ENCODE measurements at regions not wholly inside any gene's neighbourhood (a gene's known extent, or its start where the extent isn't known, plus 50 kb on each side); places are given as distances from the start of the nearest gene placed in this dataset.

DNA sequence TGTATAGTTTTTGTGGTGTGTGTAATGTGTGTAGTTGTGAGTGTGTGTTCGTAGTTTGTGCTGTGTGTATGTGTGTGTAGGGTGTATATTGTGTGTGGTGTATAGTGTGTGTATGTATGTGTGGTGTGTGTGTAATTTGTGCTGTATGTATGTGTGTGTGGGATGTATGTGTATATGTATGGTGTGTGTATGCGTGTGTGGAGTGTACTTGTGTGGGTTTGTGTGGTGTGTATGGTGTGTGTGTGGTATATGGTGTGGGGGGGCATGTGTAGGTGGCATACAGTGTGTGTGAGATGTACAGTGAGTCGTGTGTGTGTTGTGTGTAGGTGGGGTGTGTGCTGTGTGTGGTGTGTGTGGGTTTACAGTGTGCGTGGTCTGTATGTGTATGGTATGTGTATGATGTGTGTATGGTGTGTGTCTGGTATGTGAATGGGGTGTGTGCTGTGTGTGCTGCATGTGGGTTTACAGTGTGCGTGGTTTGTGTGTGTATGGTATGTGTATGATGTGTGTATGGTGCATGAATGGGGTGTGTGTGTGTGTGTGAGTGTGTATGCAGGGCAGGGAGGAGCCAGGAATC lies 125.2 kb downstream of the GADD45G start:
- no peak for DNase-seq

DNA sequence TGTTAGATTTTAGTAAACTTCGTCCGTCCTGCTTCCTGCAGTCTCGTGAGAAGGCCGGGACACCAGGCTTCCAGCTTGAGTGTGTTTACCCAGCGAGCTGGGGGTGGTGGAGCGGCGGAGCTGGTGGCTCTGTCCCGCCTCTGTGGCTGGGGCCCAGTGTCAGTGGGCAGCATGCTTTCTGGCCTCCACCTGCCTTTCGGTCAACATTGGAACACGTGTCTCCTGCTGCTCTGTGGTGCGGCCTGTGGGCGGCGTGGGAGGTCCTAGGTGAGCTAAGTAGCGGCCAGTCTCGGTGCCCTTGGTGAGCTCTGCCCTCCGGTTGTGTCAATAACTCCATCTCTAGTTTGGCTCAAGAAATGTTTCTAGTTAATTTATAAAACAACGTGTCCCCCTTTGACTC lies 125.9 kb downstream of the GADD45G start:
- no peak for DNase-seq

DNA sequence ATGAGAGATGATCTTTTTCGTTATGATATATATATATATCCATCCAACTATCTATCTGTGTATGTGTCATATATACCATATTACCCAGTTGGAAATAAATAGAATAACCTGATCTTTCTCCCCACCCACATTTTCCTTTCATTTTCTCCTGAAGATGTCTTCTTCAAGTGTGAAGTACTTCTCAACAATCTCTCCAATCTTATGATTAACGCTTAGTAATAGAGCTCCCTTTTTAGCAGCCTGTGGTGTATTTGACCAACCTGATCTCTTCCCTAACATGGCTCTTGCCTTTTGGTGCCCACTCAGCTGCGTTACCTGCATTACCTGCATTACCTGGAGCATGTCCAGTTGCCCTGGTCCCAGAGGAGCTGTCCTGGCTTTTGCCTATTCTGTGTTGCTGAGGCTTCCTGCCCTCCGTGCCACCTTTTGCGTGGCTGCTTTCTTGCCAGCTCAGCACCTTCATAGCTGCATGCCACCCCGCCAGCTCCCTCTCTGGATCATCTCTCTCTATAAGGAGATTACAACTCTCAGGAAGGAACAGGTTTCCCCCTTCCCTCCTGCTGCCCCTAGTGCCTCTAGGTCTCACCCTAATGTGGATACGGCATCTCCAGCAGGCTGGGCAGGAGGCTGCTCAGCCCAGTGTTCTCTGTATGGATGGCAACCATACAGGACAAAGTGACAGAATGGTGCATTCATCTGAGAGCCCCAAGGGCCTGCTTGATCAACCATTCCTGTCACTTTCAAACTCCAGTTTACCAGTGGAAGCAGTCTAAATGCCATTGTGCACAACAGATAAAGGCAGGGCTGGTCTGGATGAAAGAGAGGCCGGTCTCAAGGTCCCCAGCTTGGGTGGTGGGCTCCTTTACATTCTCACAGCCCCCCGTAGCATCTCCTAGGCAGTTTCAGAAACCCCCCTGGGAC lies 126.7 kb downstream of the GADD45G start:
- DNase-seq: no peak

DNA sequence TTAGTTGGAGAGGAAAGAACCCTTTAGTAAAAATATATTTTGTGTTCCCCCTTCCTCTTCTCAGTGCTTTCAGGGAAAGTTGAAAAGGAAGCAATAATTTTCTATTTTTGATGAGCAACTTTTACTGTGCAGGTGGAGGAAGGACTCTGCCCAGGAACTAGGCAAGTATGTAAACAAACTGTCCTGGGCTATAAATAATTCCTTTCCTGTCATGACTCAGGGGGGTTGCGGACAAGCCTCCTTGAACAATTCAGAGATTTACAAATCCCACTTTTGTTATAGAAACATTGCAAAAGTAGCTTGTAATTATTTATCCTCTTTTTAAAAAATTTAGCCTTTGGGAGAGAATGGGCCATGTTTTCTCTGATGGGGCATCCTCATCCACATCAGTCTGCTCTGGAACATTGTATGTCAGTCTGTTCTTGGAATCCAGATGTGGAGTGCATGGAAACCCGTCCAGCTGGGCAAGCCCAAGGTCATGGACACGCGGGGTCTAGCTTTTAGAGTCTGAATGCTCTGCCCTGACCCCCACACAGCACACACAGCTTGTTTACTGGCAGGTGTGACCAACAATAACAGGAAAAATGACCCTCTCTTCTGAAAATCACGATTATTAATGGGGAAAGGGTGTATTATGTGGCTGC lies 127.6 kb downstream of the GADD45G start:
- no peak for DNase-seq

DNA sequence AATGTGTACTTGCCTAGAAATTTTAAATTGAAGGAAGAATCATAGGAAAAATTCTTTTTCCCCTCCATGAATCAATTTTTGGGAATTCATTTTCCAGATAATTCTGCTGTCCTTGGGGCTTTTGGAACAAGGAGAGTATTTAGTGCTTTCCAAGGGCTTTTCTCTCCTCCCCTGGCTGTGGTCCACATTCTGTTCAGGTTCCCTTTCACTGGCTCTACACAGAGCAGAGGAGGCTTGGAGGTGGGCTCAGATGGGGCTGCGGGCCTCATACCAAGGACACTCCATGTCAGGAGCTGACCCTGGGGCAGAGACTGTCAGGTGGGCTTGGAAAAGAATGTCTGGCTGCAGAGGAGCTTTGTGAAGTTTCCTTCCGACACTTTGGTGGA lies 128.1 kb downstream of the GADD45G start:
- no peak for DNase-seq

DNA sequence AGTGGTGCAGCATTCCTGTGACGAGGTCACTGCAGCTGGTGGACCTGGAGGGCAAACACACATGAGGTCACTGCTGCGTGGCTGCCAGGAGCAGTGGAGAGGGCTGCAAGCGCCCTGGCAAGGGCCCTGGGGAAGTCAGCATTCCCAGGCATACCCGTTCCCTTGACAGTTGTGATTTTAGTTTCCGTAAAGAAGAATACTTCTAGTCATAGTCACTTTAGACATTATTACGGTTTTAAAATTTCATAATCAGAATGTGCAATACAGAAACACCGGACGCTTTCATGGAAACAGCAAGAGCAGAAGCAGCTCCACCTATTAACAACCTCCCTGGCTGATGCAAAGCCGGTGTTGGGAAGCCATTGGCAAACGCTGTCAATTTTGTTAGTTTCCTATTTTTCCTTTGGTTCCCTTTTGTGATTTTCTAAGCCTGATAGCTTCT lies 129.8 kb downstream of the GADD45G start:
- no peak for DNase-seq

DNA sequence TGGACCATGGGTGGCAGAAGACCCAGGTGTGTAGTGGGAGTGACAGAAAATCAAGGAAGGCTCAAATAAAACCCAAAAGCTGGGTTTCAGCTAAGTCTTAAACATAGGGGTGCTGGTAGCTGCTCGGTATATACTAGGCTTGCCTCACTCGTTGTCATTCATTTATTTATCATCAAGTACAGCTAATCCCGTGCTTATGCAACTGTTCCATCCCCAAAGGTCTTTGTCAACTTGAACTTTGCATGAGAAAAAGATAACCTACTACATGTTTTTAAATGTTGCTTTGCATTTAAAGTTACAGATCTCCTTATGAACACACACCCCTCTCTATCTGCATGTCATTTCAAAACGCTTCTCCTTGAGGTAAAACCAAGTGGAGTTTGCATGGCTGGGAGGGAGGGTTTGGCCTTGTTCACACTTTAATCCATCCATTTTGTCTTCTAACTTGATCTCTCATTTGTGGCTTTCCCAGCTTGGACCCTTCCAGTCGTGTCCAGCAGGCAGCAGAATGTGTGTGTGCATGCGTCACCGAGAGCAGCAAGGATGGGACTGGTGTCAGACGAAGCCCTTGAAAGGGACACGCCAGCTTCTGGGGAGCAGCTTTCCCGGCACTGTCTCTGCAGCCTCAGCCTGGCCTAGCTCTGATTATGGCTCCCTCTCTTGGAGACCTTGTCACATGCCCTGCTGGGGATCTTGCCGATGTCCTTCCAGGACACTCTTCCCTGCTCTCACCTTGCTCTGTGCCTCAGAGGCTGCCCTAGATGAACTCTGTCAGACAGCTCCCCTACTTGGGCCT lies 133.5 kb downstream of the GADD45G start:
- DNase-seq: no peak

DNA sequence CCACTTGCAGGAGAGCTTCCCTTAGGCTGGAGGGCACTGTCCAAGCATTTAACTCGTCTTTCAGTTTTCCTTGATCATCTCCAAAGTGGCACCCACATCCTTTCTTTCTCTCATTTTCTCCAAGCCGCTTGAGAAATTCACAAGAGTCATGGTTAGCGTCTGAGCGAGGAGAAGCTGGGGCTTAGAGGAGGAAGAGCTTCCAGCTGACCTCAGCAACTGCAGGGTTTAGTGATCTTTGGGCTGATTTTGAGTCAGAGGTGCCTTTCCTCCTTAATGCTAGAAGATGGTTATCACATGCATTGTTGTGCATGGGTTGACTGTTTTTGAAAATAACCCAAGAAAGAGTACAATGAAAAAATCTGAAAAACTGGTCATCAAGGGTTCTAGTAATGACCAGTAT lies 134.7 kb downstream of the GADD45G start:
- no peak for DNase-seq

DNA sequence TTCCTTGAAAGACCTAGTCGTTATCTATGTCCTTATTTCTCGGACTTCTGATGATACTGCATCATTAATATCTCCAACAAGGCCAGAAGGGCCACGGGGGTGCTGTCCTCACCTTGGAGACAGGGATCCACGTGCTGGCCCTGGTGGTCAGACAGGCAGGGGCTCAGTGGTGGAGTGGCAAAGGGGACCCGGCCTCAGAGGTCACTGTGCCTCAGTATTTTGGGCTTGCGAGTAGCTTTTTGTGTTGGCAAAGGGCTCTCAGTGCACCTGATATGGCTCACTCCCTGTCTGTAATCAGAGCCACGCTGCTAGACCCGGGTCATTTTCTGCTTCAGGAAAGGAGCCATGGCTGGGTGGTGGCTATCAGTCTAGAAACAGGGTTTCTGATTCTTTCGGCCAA lies 135.1 kb downstream of the GADD45G start:
- no peak for DNase-seq

DNA sequence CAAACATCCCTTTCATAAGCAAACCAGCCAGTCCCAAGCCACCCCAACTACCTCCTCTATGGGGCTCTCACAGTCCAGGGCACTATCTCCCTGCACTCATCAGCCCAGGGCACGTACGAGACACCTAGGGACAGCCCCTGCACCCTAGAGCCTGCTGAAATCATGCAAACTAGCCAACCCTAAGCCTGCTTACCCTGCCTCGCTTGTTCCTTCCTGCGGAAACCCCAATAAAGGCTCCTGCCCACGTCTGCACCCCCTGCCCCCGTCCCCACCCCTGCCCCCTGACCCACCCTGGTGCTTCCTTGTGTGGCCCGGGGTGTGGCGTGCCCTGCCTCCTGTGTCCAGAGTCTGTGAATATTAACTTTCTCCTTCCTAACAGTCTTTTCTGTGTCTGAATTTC lies 135.9 kb downstream of the GADD45G start:
- DNase-seq: no peak

DNA sequence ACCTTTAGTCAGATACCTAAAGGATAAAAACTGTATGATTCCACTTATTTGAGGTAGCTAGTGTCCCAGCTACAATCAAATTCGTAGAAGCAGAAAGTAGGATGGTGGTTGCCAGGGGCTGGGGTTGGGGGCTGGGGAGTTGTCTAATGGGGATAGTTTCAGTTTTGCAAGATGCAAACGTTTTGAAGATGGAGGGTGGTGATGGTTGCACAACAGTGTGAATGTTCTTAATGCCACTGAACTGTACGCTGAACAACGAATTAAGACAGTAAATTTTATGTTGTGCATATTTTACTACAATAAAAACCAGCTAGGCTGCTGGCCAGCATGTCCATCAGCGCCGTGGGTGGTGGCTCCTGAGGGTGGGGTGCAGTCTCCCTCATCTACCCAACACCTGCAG lies 137.8 kb downstream of the GADD45G start:
- DNase-seq: no peak

DNA sequence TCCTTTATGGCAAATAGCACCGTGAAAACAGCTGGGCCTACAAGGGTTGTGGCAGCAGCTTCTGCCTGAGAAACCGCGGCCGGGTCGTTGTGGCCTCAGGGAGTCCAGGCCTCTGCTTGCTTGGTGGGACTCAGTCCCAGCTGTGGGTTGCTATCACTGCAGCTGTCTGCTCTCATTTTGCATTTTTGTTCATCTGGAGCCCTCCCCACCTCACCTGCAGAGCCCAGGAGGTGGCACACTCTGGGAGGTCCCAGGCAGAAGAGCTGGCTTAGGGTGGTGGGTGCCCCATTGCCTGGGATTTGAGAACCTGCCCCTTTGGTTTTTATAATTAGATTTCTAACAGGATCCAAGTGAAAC lies 138.4 kb downstream of the GADD45G start:
- DNase-seq: no peak

DNA sequence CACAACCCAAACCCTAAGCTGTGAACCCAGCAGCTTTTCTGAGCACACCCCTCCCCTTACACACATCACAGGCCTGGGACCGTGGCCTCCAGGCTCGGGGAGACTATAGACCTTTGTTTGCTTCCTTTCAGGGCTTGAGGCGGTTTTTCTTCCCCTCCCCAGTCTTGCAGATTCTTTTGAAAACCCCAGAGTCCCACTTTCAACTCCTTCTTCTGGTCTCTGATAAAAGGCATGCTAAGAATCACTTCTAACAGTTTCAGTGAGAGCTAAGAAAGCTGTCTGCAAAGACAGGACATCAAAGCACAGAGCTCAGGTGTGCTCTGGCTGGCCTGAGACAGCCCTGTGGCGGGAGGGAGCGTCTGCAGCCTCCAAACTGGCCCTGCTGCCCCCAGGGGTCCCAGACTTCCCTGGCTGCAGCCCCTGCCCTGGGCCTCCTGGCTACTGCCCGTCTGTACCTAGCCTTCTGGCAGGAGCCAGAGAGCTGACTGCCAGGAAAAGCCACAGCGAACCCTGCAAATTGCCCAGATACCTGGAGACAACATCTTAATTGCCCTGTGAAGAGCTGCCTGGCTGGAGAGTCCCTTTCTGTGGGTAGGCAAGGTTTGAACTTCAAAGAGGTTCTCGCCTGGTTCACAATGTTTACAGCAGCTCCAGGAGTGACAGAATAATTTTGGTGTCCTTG lies 138.9 kb downstream of the GADD45G start:
- DNase-seq: no peak

DNA sequence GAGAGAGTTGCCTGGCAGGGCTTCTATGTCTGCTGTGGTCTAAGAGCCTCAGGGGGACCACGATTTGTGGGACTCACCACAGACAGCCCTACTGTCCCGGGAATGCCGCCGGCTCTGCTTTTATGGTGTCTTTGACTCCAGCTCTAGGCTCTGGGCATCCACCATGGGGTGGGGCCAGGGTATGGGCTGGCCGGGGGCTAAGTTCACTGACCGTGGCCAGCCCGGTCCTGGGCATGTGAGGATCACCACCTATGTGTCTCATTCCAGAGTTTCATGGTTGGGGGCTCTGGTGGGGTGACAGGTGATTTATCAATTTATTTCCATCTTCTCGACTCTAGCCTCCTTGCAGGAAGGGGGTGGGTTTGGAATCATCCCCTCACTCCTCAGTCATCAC lies 139.4 kb downstream of the GADD45G start:
- no peak for DNase-seq

DNA sequence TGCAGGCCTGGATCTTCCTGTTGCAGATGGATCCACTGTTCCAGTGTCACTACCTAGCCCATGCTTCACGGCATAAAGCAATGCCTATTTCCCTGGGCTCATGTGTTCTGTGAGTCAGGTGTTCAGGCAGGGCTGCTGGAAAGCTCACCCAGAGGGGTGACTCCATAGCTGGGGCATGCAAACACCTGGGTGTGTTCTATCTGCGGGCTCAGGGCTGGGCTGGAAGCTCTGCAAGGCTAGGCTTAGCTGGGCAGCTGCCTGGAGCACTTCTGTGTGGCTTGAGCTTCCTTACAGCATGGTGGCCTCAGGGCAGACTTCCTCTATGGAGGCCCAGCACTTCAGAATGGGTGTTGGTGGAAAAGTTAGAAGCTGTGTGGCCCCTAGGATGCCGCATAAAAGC lies 139.9 kb downstream of the GADD45G start:
- DNase-seq: no peak

DNA sequence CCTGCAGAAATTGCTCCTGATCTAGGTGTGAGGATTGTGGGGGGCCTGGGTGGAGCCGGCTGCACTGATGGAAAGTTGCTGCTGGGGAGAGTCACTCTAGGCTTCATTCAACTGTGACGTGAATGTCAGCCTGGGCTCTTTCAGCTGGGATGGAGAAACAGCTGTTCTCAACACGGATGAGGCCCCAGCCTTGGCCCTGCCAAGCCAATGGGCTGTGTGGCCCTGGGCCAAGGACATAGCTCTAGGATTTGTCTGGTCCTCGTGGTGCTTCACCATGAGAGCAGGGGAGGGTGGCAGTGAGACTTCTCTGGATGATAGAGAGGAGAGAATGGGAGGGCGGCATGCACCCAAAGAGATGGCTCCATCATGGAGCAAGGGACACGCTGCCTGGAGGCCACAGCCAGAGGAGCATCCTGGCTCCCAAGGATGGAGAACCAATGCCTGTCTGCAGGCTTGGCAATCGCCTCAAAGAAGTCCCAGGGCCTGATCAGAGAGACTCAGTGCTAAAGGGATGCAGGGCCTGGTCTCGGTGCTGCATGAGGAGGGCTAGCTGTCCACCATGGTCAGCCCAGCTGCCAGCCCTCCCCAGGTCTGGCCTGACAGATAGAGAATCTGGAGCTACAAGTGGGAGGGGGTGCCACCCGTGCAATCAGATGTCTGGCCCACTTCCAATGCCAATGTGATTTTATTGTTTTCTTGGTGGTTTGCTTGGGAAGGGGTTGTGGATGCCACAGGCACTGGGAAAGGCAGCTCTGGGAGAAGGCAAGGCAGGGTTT lies 141.0 kb downstream of the GADD45G start:
- no peak for DNase-seq

DNA sequence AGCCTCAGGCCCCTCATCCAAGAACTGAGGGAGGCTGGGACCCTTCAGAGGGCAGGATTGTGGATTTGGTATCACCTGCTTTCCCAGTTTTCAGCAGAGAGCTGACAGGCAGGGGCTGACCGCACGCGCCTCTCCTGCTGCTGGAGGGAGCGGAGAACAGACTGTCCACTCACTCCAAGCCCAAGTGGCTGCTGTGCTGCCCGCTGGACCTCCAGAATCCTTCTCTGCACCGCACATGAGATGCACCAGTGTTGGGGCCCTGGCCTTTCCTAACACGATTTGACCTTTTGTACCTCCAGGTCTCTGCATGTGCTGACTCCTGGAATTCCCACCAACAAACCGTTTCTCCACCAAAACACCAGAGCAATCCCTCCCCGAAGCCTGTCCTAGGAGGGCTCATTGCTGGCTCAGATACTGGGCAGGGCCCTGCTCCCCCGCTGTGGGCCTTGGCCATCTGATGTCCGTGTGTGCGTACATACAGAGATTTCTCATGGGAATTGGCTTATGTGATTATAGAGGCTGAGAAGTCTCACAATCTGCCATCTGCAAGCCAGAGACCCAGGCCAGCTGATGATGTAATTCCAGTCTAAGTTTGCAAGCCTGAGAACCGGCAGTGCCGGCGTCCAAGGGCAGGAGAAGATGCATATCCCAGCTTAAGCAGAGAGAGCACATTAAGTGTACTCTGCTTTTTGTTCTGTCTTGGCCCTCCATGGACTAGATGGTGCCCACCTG lies 141.7 kb downstream of the GADD45G start:
- DNase-seq: no peak

DNA sequence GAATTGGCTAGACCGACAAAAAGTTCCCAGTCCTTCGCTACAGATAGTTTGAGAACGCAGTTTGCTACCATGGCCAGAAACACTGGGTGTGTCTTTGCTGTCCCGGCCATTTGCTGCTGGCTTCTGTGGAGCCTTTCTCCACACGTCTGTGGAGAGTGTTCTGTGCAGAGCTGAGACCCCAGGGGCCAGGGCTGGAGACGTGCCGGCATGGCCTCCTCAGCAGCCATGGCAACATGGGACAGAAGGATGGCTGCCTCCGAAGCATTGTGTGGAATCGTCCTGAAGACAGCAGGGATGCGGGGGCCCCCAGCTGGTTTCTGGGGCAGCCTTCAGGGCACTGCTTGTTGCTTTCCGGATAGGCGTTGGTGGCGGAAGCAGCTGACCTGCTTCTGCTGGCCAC lies 142.8 kb downstream of the GADD45G start:
- no peak for DNase-seq

DNA sequence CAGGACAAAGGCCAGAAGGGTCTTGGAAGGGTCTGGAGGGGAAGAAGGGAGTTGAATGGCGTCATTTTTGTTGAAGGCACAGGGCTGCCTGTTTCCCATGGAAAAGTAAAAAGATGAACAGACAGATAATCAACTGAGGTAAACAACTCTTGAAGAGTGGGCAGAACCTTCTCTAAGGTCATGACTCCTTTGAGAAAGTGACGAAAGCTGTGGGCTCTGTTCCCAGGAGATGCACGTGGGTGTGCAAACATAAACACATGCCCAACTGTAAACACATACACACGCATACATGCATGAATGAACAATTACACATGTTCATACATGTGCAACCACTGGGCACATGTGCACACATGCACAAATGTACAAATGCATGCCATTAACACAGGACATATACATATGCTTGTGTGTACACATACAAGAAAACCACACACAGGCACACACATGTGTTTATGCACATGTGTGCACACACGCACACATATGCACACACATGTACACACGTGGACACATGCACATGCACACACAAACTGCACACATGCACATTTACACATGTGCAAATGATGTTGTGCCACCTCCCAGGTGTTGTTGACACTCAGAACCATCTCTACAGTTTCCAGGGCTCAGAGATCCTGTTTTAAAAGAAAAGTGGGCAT lies 143.3 kb downstream of the GADD45G start:
- DNase-seq: no peak

DNA sequence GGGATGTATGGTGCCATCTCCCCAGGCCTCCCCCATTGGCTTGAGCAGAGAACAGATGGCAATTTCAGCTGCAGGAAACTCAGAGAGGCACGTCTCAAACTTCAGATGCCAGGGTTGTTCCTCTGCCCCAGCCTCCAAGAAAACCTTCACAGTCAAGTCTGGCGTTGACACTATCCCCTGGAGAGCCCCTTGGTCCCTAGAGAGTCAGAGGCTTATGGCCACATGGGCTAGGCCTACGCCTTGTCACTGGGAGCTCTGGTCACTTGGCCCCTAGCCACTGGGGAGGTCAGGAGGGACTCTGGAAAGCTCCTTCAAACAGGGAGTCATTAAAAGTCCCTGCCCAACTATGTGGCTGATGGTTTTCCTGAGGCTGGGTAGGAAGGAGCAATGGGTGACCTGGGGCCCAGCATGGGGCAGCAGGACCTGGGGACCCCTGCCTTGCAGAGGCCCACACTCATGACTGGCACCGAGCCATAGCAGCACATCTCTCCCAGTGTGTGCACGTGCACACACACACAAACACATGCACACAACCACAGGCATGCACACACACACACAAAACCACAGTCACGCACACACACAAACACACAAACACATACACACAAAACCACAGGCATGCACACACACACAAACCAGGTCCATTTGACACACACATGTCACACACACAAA lies 144.2 kb downstream of the GADD45G start:
- DNase-seq: no peak
